ENCODE measurements at regions not wholly inside any gene's neighbourhood (a gene's known extent, or its start where the extent isn't known, plus 50 kb on each side); places are given as distances from the start of the nearest gene placed in this dataset.

GRCh38 chr5:138697720-138698360 is 55.4 kb upstream of the CTNNA1 start:
- Histone ChIP-seq H2AK5ac (ENCODE audit: low read length) (no peak overlapping the region), H3K18ac (ENCODE audit: low read length) (no peak overlapping the region)
- no CpG with 5 or more reads among the region's 7 CpGs for WGBS (ENCODE audit: extremely low coverage, insufficient coverage, low lambda C conversion rate)

GRCh38 chr5:138696501-138696900 is 56.7 kb upstream of the CTNNA1 start:
- H4K5ac ChIP-seq (ENCODE audit: low read length), result no peak overlapping the region
- no peaks in the 10 kb centered on the region for H3K27me3 ChIP-seq (ENCODE audit: insufficient read depth, low read length, poor library complexity)
- no peak overlapping the region for H3K4ac ChIP-seq (ENCODE audit: low read depth, low read length)
- no peak overlapping the region for H3K4me2 ChIP-seq (ENCODE audit: low read length)
- H3K36me3 ChIP-seq (ENCODE audit: control insufficient read depth, insufficient read depth, low read length), result no peaks in the 10 kb centered on the region
- H3K56ac ChIP-seq (ENCODE audit: low read length), result no peak overlapping the region
- no peaks in the 10 kb centered on the region for H3K79me1 ChIP-seq (ENCODE audit: low read length)
- H2BK120ac ChIP-seq (ENCODE audit: low read depth, low read length), result no peak overlapping the region
- H2BK15ac ChIP-seq (replicated peaks; ENCODE audit: low read depth), result no peak overlapping the region
- H3K18ac ChIP-seq (ENCODE audit: low read length), result no peak overlapping the region
- WGBS (ENCODE audit: extremely low coverage, insufficient coverage, low lambda C conversion rate), result no CpG with 5 or more reads among the region's 6 CpGs
- H4K8ac ChIP-seq (ENCODE audit: low read depth, low read length), result no peak overlapping the region
- H3K4me1 ChIP-seq (ENCODE audit: control insufficient read depth, low read depth, low read length), result no peaks in the 10 kb centered on the region
- H3K4me3 ChIP-seq (ENCODE audit: low read length), result no peak overlapping the region
- no peak overlapping the region for H3K23ac ChIP-seq (ENCODE audit: low read length)
- H3K79me2 ChIP-seq (ENCODE audit: control insufficient read depth, insufficient read depth, low read length), result no peaks in the 10 kb centered on the region
- H3K9ac ChIP-seq (ENCODE audit: low read length), result no peak overlapping the region
- H2BK5ac ChIP-seq (ENCODE audit: low read length), result no peak overlapping the region
- no peak for DNase-seq
- no peak overlapping the region for H2AK5ac ChIP-seq (ENCODE audit: low read length)
- no peak overlapping the region for H3K27ac ChIP-seq (ENCODE audit: low read depth, low read length)

More at GRCh38 chr5:138697720-138698360, 55.4 kb upstream of the CTNNA1 start:
- Histone ChIP-seq H3K27me3 (ENCODE audit: insufficient read depth, low read length, poor library complexity) (no peaks in the 10 kb centered on the region), H3K4me2 (ENCODE audit: low read length) (no peak overlapping the region), H3K36me3 (ENCODE audit: control insufficient read depth, insufficient read depth, low read length) (no peaks in the 10 kb centered on the region), H2BK120ac (ENCODE audit: low read depth, low read length) (no peak overlapping the region), H3K4me1 (ENCODE audit: control insufficient read depth, low read depth, low read length) (no peaks in the 10 kb centered on the region), H2BK15ac (replicated peaks; ENCODE audit: low read depth) (no peak overlapping the region), H3K79me1 (ENCODE audit: low read length) (no peaks in the 10 kb centered on the region), H4K8ac (ENCODE audit: low read depth, low read length) (no peak overlapping the region), H3K79me2 (ENCODE audit: control insufficient read depth, insufficient read depth, low read length) (no peaks in the 10 kb centered on the region), H3K9ac (ENCODE audit: low read length) (no peak overlapping the region), H3K23ac (ENCODE audit: low read length) (no peak overlapping the region), H3K56ac (ENCODE audit: low read length) (no peak overlapping the region), H4K5ac (ENCODE audit: low read length) (no peak overlapping the region), H2BK5ac (ENCODE audit: low read length) (no peak overlapping the region), H3K27ac (ENCODE audit: low read depth, low read length) (no peak overlapping the region), H3K4me3 (ENCODE audit: low read length) (no peak overlapping the region), H3K4ac (ENCODE audit: low read depth, low read length) (no peak overlapping the region)
- DNase-seq, result no peak

- H3K4me3 ChIP-seq (ENCODE audit: low read length), result no peak overlapping the region
- no peak overlapping the region for H3K56ac ChIP-seq (ENCODE audit: low read length)
- DNase-seq, result no peak
- no peak overlapping the region for H2BK5ac ChIP-seq (ENCODE audit: low read length)
- H3K4me1 ChIP-seq (ENCODE audit: control insufficient read depth, low read depth, low read length), result no peaks in the 10 kb centered on the region
- no peaks in the 10 kb centered on the region for H3K36me3 ChIP-seq (ENCODE audit: control insufficient read depth, insufficient read depth, low read length)
- H3K23ac ChIP-seq (ENCODE audit: low read length), result no peak overlapping the region
- no peak overlapping the region for H3K27ac ChIP-seq (ENCODE audit: low read depth, low read length)
- no peak overlapping the region for H3K18ac ChIP-seq (ENCODE audit: low read length)
- H4K5ac ChIP-seq (ENCODE audit: low read length), result no peak overlapping the region
- no peaks in the 10 kb centered on the region for H3K79me2 ChIP-seq (ENCODE audit: control insufficient read depth, insufficient read depth, low read length)
- H2BK120ac ChIP-seq (ENCODE audit: low read depth, low read length), result no peak overlapping the region
- no peak overlapping the region for H3K4ac ChIP-seq (ENCODE audit: low read depth, low read length)
- H3K27me3 ChIP-seq (ENCODE audit: insufficient read depth, low read length, poor library complexity), result no peaks in the 10 kb centered on the region
- WGBS (ENCODE audit: extremely low coverage, insufficient coverage, low lambda C conversion rate), result no CpG with 5 or more reads among the region's 3 CpGs
- H2BK15ac ChIP-seq (replicated peaks; ENCODE audit: low read depth), result no peak overlapping the region
- H3K79me1 ChIP-seq (ENCODE audit: low read length), result no peaks in the 10 kb centered on the region
- no peak overlapping the region for H3K9ac ChIP-seq (ENCODE audit: low read length)
- no peak overlapping the region for H4K8ac ChIP-seq (ENCODE audit: low read depth, low read length)
- H2AK5ac ChIP-seq (ENCODE audit: low read length), result no peak overlapping the region
- H3K4me2 ChIP-seq (ENCODE audit: low read length), result no peak overlapping the region
These were observed 57.4 kb upstream of the CTNNA1 start for GRCh38 chr5:138695781-138696180.

GRCh38 chr5:138694146-138694545 is 59.1 kb upstream of the CTNNA1 start:
- H3K4me3 ChIP-seq (ENCODE audit: low read length), result no peak overlapping the region
- no peaks in the 10 kb centered on the region for H3K27me3 ChIP-seq (ENCODE audit: insufficient read depth, low read length, poor library complexity)
- H4K8ac ChIP-seq (ENCODE audit: low read depth, low read length), result no peak overlapping the region
- peak; percentile 14 for DNase-seq
- H3K79me1 ChIP-seq (ENCODE audit: low read length), result no peaks in the 10 kb centered on the region
- no peak overlapping the region for H3K18ac ChIP-seq (ENCODE audit: low read length)
- no peak overlapping the region for H2BK120ac ChIP-seq (ENCODE audit: low read depth, low read length)
- no peak overlapping the region for H3K23ac ChIP-seq (ENCODE audit: low read length)
- H3K79me2 ChIP-seq (ENCODE audit: control insufficient read depth, insufficient read depth, low read length), result no peaks in the 10 kb centered on the region
- no peak overlapping the region for H3K4me2 ChIP-seq (ENCODE audit: low read length)
- no CpG with 5 or more reads among the region's 3 CpGs for WGBS (ENCODE audit: extremely low coverage, insufficient coverage, low lambda C conversion rate)
- no peak overlapping the region for H3K56ac ChIP-seq (ENCODE audit: low read length)
- no peak overlapping the region for H2BK15ac ChIP-seq (replicated peaks; ENCODE audit: low read depth)
- no peak overlapping the region for H2BK5ac ChIP-seq (ENCODE audit: low read length)
- no peaks in the 10 kb centered on the region for H3K36me3 ChIP-seq (ENCODE audit: control insufficient read depth, insufficient read depth, low read length)
- no peak overlapping the region for H3K4ac ChIP-seq (ENCODE audit: low read depth, low read length)
- H3K27ac ChIP-seq (ENCODE audit: low read depth, low read length), result no peak overlapping the region
- no peaks in the 10 kb centered on the region for H3K4me1 ChIP-seq (ENCODE audit: control insufficient read depth, low read depth, low read length)
- H3K9ac ChIP-seq (ENCODE audit: low read length), result no peak overlapping the region
- no peak overlapping the region for H4K5ac ChIP-seq (ENCODE audit: low read length)
- no peak overlapping the region for H2AK5ac ChIP-seq (ENCODE audit: low read length)

GRCh38 chr5:138692370-138692769 is 60.9 kb upstream of the CTNNA1 start:
- H3K4me2 ChIP-seq (ENCODE audit: low read length), result no peak overlapping the region
- H3K27me3 ChIP-seq (ENCODE audit: insufficient read depth, low read length, poor library complexity), result no peaks in the 10 kb centered on the region
- no peak for DNase-seq

GRCh38 chr5:138686668-138687067 is 66.6 kb upstream of the CTNNA1 start:
- H2BK120ac ChIP-seq (ENCODE audit: low read depth, low read length), result no peak overlapping the region
- H3K23ac ChIP-seq (ENCODE audit: low read length), result no peak overlapping the region
- no peaks in the 10 kb centered on the region for H3K79me2 ChIP-seq (ENCODE audit: control insufficient read depth, insufficient read depth, low read length)
- H3K56ac ChIP-seq (ENCODE audit: low read length), result no peak overlapping the region
- WGBS (ENCODE audit: extremely low coverage, insufficient coverage, low lambda C conversion rate), result no CpG with 5 or more reads among the region's 4 CpGs
- no peaks in the 10 kb centered on the region for H3K79me1 ChIP-seq (ENCODE audit: low read length)
- no peaks in the 10 kb centered on the region for H3K4me1 ChIP-seq (ENCODE audit: control insufficient read depth, low read depth, low read length)
- no peak overlapping the region for H3K18ac ChIP-seq (ENCODE audit: low read length)
- DNase-seq, result no peak
- no peak overlapping the region for H3K4me3 ChIP-seq (ENCODE audit: low read length)
- no peaks in the 10 kb centered on the region for H3K27me3 ChIP-seq (ENCODE audit: insufficient read depth, low read length, poor library complexity)
- H3K9ac ChIP-seq (ENCODE audit: low read length), result no peak overlapping the region
- no peak overlapping the region for H3K27ac ChIP-seq (ENCODE audit: low read depth, low read length)
- H3K4ac ChIP-seq (ENCODE audit: low read depth, low read length), result no peak overlapping the region
- H4K5ac ChIP-seq (ENCODE audit: low read length), result no peak overlapping the region
- no peak overlapping the region for H2BK5ac ChIP-seq (ENCODE audit: low read length)
- H2AK5ac ChIP-seq (ENCODE audit: low read length), result no peak overlapping the region
- no peaks in the 10 kb centered on the region for H3K36me3 ChIP-seq (ENCODE audit: control insufficient read depth, insufficient read depth, low read length)
- no peak overlapping the region for H4K8ac ChIP-seq (ENCODE audit: low read depth, low read length)
- no peak overlapping the region for H3K4me2 ChIP-seq (ENCODE audit: low read length)
- H2BK15ac ChIP-seq (replicated peaks; ENCODE audit: low read depth), result no peak overlapping the region

More at GRCh38 chr5:138692370-138692769, 60.9 kb upstream of the CTNNA1 start:
- Histone ChIP-seq H4K5ac (ENCODE audit: low read length) (no peak overlapping the region), H3K4ac (ENCODE audit: low read depth, low read length) (no peak overlapping the region), H2AK5ac (ENCODE audit: low read length) (no peak overlapping the region), H4K8ac (ENCODE audit: low read depth, low read length) (no peak overlapping the region), H2BK5ac (ENCODE audit: low read length) (no peak overlapping the region), H3K27ac (ENCODE audit: low read depth, low read length) (no peak overlapping the region), H3K36me3 (ENCODE audit: control insufficient read depth, insufficient read depth, low read length) (no peaks in the 10 kb centered on the region), H3K9ac (ENCODE audit: low read length) (no peak overlapping the region), H3K4me3 (ENCODE audit: low read length) (no peak overlapping the region), H3K23ac (ENCODE audit: low read length) (no peak overlapping the region), H3K79me1 (ENCODE audit: low read length) (no peaks in the 10 kb centered on the region), H3K79me2 (ENCODE audit: control insufficient read depth, insufficient read depth, low read length) (no peaks in the 10 kb centered on the region), H3K4me1 (ENCODE audit: control insufficient read depth, low read depth, low read length) (no peaks in the 10 kb centered on the region), H2BK15ac (replicated peaks; ENCODE audit: low read depth) (no peak overlapping the region), H3K56ac (ENCODE audit: low read length) (no peak overlapping the region), H2BK120ac (ENCODE audit: low read depth, low read length) (no peak overlapping the region), H3K18ac (ENCODE audit: low read length) (no peak overlapping the region)
